Suprapubic skin (tissue), 4 donors: ENCODE measurements at regions not wholly inside any gene's neighbourhood (a gene's known extent, or its start where the extent isn't known, plus 50 kb on each side); places are given as distances from the start of the nearest gene placed in this dataset.

Source experiments
- CTCF ChIP-seq, 2 donors: fragments of 200-600 bp in 1 of 2; fragments of 450-650 bp in 1 of 2; sonication (generic) in 1 of 2; IDR thresholded peaks; one replicate each; pipeline ENCODE4 v1.5.1; 2016 to 2019; ENCODE audit warnings: antibody characterized with exemption in 2 of 2, mild to moderate bottlenecking in 1 of 2, moderate library complexity in 1 of 2
- POLR2A ChIP-seq, 2 donors: fragments of 450-650 bp; IDR thresholded peaks; one replicate each; pipeline ENCODE4 v1.6.1; 2017; ENCODE audit warnings: antibody characterized with exemption in 2 of 2, mild to moderate bottlenecking in 2 of 2, moderate library complexity in 2 of 2
- POLR2AphosphoS5 ChIP-seq, 3 donors: sonication (generic); formaldehyde crosslinking; IDR thresholded peaks; one replicate each; pipeline ENCODE4 v1.6.1; 2017; ENCODE audit warnings: antibody characterized with exemption in 3 of 3

GRCh38 chr6:159609652-159610178, 83.3 kb downstream of the SOD2 start:
- TF ChIP-seq POLR2AphosphoS5 (IDR thresholded peaks at IDR 0.05) (peak in 1 of 3 donors; percentile 22), CTCF (IDR thresholded peaks at IDR 0.05) (no peak), POLR2A (IDR thresholded peaks at IDR 0.05) (no peak)
